ENCODE measurements at regions not wholly inside any gene's neighbourhood (a gene's known extent, or its start where the extent isn't known, plus 50 kb on each side); places are given as distances from the start of the nearest gene placed in this dataset.

DNA sequence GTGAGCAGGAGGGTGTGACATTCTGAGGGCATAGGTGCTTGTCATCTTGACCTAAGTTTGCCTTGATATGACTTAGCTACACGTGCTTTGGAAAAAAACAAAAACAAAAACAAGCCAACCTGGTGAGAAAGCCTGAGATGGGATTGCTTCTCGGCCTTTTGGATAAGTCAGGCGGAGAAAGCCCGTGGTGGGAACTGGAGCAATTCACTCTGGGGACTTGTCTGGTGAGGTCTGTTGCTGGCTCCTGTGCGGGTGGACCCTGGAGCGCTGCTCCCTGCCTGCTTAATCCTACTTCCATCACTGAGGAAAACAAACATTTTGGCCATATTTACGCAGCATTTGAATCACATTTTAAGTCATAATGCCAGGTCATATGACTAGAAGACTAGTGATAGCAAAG is 100.3 kb downstream of the SNX19 start:
- TF ChIP-seq, protein P1, sequence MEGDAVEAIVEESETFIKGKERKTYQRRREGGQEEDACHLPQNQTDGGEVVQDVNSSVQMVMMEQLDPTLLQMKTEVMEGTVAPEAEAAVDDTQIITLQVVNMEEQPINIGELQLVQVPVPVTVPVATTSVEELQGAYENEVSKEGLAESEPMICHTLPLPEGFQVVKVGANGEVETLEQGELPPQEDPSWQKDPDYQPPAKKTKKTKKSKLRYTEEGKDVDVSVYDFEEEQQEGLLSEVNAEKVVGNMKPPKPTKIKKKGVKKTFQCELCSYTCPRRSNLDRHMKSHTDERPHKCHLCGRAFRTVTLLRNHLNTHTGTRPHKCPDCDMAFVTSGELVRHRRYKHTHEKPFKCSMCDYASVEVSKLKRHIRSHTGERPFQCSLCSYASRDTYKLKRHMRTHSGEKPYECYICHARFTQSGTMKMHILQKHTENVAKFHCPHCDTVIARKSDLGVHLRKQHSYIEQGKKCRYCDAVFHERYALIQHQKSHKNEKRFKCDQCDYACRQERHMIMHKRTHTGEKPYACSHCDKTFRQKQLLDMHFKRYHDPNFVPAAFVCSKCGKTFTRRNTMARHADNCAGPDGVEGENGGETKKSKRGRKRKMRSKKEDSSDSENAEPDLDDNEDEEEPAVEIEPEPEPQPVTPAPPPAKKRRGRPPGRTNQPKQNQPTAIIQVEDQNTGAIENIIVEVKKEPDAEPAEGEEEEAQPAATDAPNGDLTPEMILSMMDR (IDR thresholded peaks at IDR 0.05) = no peak
- TF ChIP-seq EZH2 (IDR thresholded peaks at IDR 0.05; ENCODE audit: borderline replicate concordance, insufficient read depth, low read depth, low read length, poor library complexity, severe bottlenecking) = no peak

All from B cell (primary cell).